Ovary (tissue), 3 donors: ENCODE measurements at regions not wholly inside any gene's neighbourhood (a gene's known extent, or its start where the extent isn't known, plus 50 kb on each side); places are given as distances from the start of the nearest gene placed in this dataset.

ENCODE experiments used
- EP300 ChIP-seq: sonication (generic); formaldehyde crosslinking; IDR thresholded peaks from one replicate; pipeline ENCODE4 v1.6.1; 2017; ENCODE audit warnings: antibody characterized with exemption
- POLR2A ChIP-seq: fragments of 450-650 bp; IDR thresholded peaks from one replicate; pipeline ENCODE4 v1.6.1; 2017; ENCODE audit warnings: antibody characterized with exemption, mild to moderate bottlenecking, moderate library complexity
- TF ChIP-seq, protein P1 (sequence below), 3 donors: fragments of 450-650 bp in 2 of 3; fragments of 200-600 bp in 1 of 3; IDR thresholded peaks; one replicate each; pipeline versions ENCODE4 v1.5.1 to v1.8.0; 2016 to 2022; ENCODE audit warnings: antibody characterized with exemption in 3 of 3, mild to moderate bottlenecking in 1 of 3
- donor health status: DM: no; HTN: no; CAD: no.

DNA sequence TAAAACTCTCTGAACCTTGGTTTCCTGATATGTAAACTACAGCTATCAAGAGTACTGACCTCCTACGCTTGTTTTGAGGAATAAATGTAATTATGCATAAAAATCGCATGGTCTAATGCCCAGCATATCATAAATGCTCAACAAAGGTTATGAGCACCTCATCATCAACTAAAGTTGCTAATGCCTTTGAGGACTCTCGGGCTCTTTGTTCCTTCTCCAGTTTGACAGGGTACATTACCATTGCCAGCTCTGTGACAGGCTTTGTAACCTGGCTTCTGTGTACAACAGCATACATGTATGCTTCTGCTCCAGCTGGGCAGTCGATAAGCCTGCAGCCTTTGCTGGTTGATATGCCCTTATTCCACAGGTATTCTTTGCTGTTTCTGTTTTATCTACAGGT, 95.2 kb downstream of the C9orf152 start:
- TF ChIP-seq, protein P1, sequence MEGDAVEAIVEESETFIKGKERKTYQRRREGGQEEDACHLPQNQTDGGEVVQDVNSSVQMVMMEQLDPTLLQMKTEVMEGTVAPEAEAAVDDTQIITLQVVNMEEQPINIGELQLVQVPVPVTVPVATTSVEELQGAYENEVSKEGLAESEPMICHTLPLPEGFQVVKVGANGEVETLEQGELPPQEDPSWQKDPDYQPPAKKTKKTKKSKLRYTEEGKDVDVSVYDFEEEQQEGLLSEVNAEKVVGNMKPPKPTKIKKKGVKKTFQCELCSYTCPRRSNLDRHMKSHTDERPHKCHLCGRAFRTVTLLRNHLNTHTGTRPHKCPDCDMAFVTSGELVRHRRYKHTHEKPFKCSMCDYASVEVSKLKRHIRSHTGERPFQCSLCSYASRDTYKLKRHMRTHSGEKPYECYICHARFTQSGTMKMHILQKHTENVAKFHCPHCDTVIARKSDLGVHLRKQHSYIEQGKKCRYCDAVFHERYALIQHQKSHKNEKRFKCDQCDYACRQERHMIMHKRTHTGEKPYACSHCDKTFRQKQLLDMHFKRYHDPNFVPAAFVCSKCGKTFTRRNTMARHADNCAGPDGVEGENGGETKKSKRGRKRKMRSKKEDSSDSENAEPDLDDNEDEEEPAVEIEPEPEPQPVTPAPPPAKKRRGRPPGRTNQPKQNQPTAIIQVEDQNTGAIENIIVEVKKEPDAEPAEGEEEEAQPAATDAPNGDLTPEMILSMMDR (IDR thresholded peaks at IDR 0.05): no peak
- TF ChIP-seq POLR2A (no peak), EP300 (no peak)
